Upper lobe of left lung (tissue), 6 donors: ENCODE measurements at regions not wholly inside any gene's neighbourhood (a gene's known extent, or its start where the extent isn't known, plus 50 kb on each side); places are given as distances from the start of the nearest gene placed in this dataset.

Source experiments
- ATAC-seq, 2 donors: fragments of 200-7000 bp; cut with Tn5 transposase; one replicate each; pipeline ENCODE4 v1.9.1; 2022; ENCODE audit warnings: mild to moderate bottlenecking in 2 of 2, moderate library complexity in 2 of 2; ENCODE audit not compliant: low FRiP score in 2 of 2
- DNase-seq, 2 donors: peaks; one replicate each; pipeline ENCODE4 v3.0.0-alpha.2; 2019 to 2020
- H3K27ac ChIP-seq, 4 donors: fragments of 200-600 bp; sonication (generic); one replicate each; pipeline ENCODE4 v1.5.1; 2016 to 2019
- H3K27me3 ChIP-seq, 4 donors: fragments of 200-600 bp; sonication (generic); one replicate each; pipeline ENCODE4 v1.5.1; 2017 to 2019
- H3K36me3 ChIP-seq, 4 donors: fragments of 200-600 bp; sonication (generic); one replicate each; pipeline ENCODE4 v1.5.1; 2016 to 2019
- H3K4me1 ChIP-seq, 4 donors: fragments of 200-600 bp; sonication (generic); one replicate each; pipeline ENCODE4 v1.5.1; 2018 to 2019
- H3K4me3 ChIP-seq, 4 donors: fragments of 200-600 bp; sonication (generic); one replicate each; pipeline ENCODE4 v1.5.1; 2017 to 2019; ENCODE audit warnings: mild to moderate bottlenecking in 2 of 4, moderate library complexity in 1 of 4
- H3K9me3 ChIP-seq, 4 donors: fragments of 200-600 bp; sonication (generic); one replicate each; pipeline ENCODE4 v1.5.1; 2018 to 2019
- EP300 ChIP-seq, 4 donors: sonication (generic); formaldehyde crosslinking; IDR thresholded peaks; one replicate each; pipeline ENCODE4 v1.5.1; 2017; ENCODE audit warnings: antibody characterized with exemption in 4 of 4, control low read depth in 2 of 4
- POLR2A ChIP-seq, 4 donors: fragments of 450-650 bp; IDR thresholded peaks; one replicate each; pipeline ENCODE4 v1.5.1; 2016 to 2017; ENCODE audit warnings: antibody characterized with exemption in 4 of 4, mild to moderate bottlenecking in 2 of 4
- POLR2AphosphoS5 ChIP-seq, 2 donors: sonication (generic); formaldehyde crosslinking; IDR thresholded peaks; one replicate each; pipeline ENCODE4 v1.5.1; 2017; ENCODE audit warnings: antibody characterized with exemption in 2 of 2
- WGBS, 2 donors: methylation state at CpG; one replicate each; pipeline ENCODE4 v1.1.5; 2017 to 2018; 5-methylcytosine and 5-hydroxymethylcytosine counted together
- TF ChIP-seq, protein P1 (sequence below), 6 experiments: fragments of 450-650 bp in 4 of 6; fragments of 200-600 bp in 2 of 6; sonication (generic) in 2 of 6; IDR thresholded peaks; one replicate each; pipeline ENCODE4 v1.5.1; 2016 to 2019; ENCODE audit warnings: antibody characterized with exemption in 6 of 6
- donor health status: DM: no; HTN: no; CAD: no; lungs with moderate emphysema.
- donor health status: DM: no; HTN: yes; CAD: no; lungs with severe emphysema.

DNA sequence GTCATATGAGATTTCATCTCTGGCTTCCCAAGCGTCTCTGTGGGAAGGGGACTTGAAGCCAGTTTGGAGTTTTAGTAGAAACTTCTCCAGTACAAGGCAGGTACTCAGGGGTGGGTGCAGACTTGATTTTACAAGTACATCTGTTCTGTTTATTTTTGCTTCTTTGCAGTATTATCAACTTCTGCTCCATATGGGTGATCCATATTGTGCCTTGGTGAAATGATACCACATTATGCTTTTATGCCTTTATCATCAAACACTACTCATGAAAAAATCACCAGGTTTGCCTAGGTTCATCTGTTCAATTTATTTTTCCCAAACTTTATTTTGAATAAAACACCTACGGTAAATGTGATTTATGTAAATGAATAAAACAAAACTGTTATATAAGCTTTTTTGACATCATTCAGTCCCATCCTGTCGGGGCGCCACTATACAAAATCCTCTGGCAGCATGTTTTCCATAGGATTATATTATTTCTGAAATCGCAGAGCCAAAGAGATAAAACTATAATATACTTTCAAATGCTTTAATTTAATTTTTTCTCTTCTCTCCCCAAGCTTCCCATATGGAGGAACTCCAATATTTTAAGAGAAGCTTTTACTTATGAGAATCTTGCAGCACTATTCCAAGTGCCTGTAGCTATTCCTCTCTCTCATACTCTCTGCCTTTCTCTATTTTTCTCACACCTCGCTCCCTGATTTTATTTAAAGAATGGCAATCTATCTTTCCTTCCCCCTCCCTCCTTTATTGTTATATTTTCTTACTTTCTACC lies 490.9 kb downstream of the RNF144A start:
- DNase-seq (no peak), ATAC-seq (no peak)
- Histone ChIP-seq H3K36me3 (no peaks in the 10 kb centered on the region), H3K27ac (no peak overlapping the region), H3K9me3 (no peaks in the 10 kb centered on the region), H3K4me1 (no peaks in the 10 kb centered on the region), H3K4me3 (no peak overlapping the region), H3K27me3 (no peaks in the 10 kb centered on the region)
- 95 to 96% methylated on average over 6 of the region's 6 CpGs for WGBS, 2 donors
- TF ChIP-seq EP300 (IDR thresholded peaks at IDR 0.05), result no peak
- no peak for TF ChIP-seq POLR2AphosphoS5 (IDR thresholded peaks at IDR 0.05)
- TF ChIP-seq, protein P1, sequence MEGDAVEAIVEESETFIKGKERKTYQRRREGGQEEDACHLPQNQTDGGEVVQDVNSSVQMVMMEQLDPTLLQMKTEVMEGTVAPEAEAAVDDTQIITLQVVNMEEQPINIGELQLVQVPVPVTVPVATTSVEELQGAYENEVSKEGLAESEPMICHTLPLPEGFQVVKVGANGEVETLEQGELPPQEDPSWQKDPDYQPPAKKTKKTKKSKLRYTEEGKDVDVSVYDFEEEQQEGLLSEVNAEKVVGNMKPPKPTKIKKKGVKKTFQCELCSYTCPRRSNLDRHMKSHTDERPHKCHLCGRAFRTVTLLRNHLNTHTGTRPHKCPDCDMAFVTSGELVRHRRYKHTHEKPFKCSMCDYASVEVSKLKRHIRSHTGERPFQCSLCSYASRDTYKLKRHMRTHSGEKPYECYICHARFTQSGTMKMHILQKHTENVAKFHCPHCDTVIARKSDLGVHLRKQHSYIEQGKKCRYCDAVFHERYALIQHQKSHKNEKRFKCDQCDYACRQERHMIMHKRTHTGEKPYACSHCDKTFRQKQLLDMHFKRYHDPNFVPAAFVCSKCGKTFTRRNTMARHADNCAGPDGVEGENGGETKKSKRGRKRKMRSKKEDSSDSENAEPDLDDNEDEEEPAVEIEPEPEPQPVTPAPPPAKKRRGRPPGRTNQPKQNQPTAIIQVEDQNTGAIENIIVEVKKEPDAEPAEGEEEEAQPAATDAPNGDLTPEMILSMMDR (IDR thresholded peaks at IDR 0.05), result no peak
- TF ChIP-seq POLR2A (IDR thresholded peaks at IDR 0.05), result no peak

DNA sequence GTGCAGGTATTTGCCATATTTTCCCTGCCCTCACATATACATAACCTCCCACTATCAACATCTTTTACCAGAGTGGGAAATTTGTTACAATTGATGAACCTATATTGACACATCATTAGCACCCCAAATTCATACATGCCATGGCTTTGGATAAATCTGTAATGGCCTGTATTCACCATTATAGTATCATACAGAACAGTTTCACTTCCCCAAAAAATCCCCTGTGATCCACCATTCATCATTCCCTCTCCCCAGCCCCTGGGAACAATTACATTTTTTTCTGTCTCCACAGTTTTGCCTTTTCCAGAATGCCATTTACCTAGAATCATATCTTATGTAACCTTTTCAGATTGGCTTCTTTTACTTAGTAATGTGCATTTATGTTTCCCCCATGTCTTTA lies 494.5 kb downstream of the RNF144A start:
- no peak for TF ChIP-seq EP300 (IDR thresholded peaks at IDR 0.05)
- TF ChIP-seq, protein P1 (IDR thresholded peaks at IDR 0.05), result no peak
- TF ChIP-seq POLR2A (IDR thresholded peaks at IDR 0.05), result no peak
- TF ChIP-seq POLR2AphosphoS5 (IDR thresholded peaks at IDR 0.05), result no peak
- H3K36me3 ChIP-seq, result no peaks in the 10 kb centered on the region
- ATAC-seq, result no peak
- H3K9me3 ChIP-seq, result no peaks in the 10 kb centered on the region
- H3K27me3 ChIP-seq, result no peaks in the 10 kb centered on the region
- H3K27ac ChIP-seq, result no peak overlapping the region
- H3K4me3 ChIP-seq, result no peak overlapping the region
- H3K4me1 ChIP-seq, result no peaks in the 10 kb centered on the region
- DNase-seq, result no peak

DNA sequence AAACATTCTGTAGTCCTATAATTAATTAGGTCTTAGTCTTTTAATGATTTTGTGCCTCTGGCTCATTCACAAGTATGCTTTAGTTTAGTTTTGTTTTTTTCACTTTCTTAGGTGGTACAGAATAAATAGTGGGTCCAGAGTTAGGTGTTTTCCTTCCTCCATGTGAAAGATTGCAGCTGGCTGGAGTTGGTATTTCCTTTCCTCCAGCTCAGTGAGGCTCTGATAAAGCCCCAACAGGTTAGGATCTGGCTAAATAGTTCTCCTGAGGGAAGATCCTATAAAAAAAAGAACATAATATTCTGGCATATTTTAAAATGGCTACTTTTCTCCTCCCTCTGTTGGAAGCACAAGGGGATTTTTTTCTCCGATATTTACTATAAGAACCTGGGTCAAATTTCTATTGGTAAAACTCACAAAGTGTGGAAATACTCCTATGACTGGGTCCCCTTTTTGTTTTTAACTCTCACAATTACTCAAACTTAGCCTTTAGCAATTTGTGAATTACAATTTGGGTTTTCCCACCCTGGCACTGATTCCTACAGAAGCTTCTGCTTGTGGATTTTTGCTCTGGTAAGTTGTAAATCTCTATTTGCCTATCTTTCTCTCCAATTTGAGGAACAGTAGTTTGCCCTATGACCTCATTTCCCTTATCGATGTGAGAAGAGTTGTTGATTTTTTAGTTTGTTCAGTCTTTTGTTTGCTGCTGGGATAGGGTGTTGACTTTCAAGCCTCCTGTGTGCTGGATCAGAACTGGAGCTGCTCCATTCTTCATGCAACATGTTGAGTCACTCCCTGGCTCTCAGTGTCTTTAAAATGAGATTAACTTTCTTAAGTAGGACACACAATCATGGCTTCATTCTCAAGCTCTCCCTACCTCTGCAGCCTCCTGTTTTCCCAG lies 500.9 kb downstream of the RNF144A start:
- no peaks in the 10 kb centered on the region for H3K36me3 ChIP-seq
- H3K4me1 ChIP-seq, result no peaks in the 10 kb centered on the region
- H3K27me3 ChIP-seq, result no peaks in the 10 kb centered on the region
- DNase-seq (no peak), ATAC-seq (peak in 1 of 2 donors; percentile 71)
- TF ChIP-seq POLR2A (IDR thresholded peaks at IDR 0.05) (no peak), POLR2AphosphoS5 (IDR thresholded peaks at IDR 0.05) (no peak), EP300 (IDR thresholded peaks at IDR 0.05) (no peak)
- TF ChIP-seq, protein P1 (IDR thresholded peaks at IDR 0.05), result no peak
- no peak overlapping the region for H3K27ac ChIP-seq
- no peak overlapping the region for H3K4me3 ChIP-seq
- no peaks in the 10 kb centered on the region for H3K9me3 ChIP-seq
- 54 to 72% methylated on average over 2 of the region's 2 CpGs for WGBS, 2 donors

DNA sequence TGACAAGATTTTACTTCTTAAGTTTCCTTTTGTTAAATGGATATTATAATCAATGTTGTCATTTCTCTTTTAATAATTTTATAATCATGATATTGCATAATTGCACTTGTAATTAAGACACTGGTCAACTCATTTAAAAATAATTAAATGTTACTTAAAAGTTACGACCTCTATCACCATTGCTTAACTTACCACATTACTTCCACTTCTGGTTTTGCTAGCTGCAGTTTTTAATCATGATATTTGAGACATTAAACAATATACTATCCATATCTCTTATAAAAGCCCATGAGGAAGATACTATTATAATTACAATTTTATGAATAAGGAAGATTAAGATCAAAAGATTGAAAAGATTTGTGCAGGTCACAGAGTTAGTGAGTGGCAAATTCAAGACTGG lies 502.0 kb downstream of the RNF144A start:
- H3K27me3 ChIP-seq, result no peaks in the 10 kb centered on the region
- H3K27ac ChIP-seq, result no peak overlapping the region
- 70 to 71% methylated on average over 1 of the region's 1 CpG for WGBS, 2 donors

DNA sequence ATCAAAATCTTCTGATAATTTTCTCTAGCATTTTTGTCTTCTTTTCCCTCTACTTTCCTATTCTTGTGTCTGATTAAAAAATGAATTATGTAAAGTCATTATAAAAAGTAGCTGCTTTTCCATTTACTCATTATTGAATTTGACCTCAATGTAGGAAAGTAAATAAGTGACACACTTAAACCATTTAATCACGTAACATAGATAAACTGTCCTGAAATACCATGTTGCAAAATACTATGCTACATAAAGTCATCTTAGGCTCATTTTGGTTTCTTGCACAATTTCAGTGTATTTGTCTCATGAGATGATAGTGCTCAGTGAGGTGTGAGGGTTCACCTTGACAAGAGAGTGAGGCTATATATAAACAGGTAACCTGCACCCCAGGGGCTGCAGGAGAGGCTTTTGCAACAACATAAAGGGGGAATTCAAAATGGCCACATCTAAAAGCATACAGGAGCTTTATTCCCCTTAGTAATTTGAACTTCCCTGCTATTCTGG lies 502.7 kb downstream of the RNF144A start:
- ATAC-seq, result no peak
- no peak for TF ChIP-seq POLR2A (IDR thresholded peaks at IDR 0.05)
- TF ChIP-seq EP300 (IDR thresholded peaks at IDR 0.05), result no peak
- TF ChIP-seq, protein P1 (IDR thresholded peaks at IDR 0.05), result no peak
- Histone ChIP-seq H3K27ac (no peak overlapping the region), H3K4me3 (no peak overlapping the region), H3K36me3 (no peaks in the 10 kb centered on the region), H3K27me3 (no peaks in the 10 kb centered on the region), H3K4me1 (no peaks in the 10 kb centered on the region), H3K9me3 (no peaks in the 10 kb centered on the region)
- WGBS, 2 donors, result 41 to 59% methylated on average over 1 of the region's 1 CpG
- no peak for DNase-seq

More for the DNA sequence above, 502.0 kb downstream of the RNF144A start:
- Histone ChIP-seq H3K4me3 (no peak overlapping the region), H3K36me3 (no peaks in the 10 kb centered on the region), H3K9me3 (no peaks in the 10 kb centered on the region), H3K4me1 (no peaks in the 10 kb centered on the region)
- TF ChIP-seq EP300 (IDR thresholded peaks at IDR 0.05) (no peak), POLR2AphosphoS5 (IDR thresholded peaks at IDR 0.05) (no peak)
- ATAC-seq (no peak), DNase-seq (no peak)
